ENCODE measurements at regions not wholly inside any gene's neighbourhood (a gene's known extent, or its start where the extent isn't known, plus 50 kb on each side); places are given as distances from the start of the nearest gene placed in this dataset.

- no peak for TF ChIP-seq NFRKB (IDR thresholded peaks at IDR 0.05)
- TF ChIP-seq SUZ12 (IDR thresholded peaks at IDR 0.05): no peak
- TF ChIP-seq TARDBP (IDR thresholded peaks at IDR 0.05): no peak
- TF ChIP-seq ELF4 (IDR thresholded peaks at IDR 0.05): no peak
- no peak for TF ChIP-seq L3MBTL2 (conservative IDR thresholded peaks at IDR 0.05)
- TF ChIP-seq ZNF384 (IDR thresholded peaks at IDR 0.05): no peak
- no peak for TF ChIP-seq FOXA1 (IDR thresholded peaks at IDR 0.05)
Measured at GRCh38 chr16:13772782-13773181, 147.2 kb upstream of the ERCC4 start.

All from HEK293T (cell line).